ENCODE measurements at regions not wholly inside any gene's neighbourhood (a gene's known extent, or its start where the extent isn't known, plus 50 kb on each side); places are given as distances from the start of the nearest gene placed in this dataset.
"Not testable (repeated sequence)": the region's sequence is repeated elsewhere in the genome, so short reads cannot be mapped to it uniquely, and the experiment has no call there.

DNA sequence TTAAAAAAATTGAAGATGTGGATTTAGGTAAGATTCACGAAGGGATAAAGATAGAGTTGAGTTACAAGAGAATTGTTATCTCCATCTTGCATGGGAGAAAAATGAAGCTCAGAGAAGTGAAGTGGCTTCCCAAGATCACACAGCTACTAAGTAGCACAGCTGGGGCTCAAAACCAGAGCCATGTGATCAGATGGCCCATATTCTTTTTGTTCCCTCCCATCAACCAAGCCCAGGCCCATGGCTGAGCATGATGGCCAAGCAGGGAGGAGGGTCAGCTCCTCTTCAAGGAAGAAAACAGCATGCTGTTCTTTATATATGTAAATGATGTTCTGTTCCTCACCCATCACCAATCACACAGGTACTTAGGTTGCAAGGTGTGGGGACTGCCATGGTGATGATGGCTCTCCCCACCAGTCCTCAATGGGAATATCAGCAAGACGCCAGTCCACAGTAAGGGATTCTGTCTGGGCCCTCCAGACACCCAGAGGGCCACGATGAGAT is 56.5 kb upstream of the RABL2A start:
- not testable (repeated sequence) for H3K9me3 ChIP-seq (ENCODE audit: control insufficient read depth, insufficient read depth, low read depth, low read length); H2AFZ ChIP-seq (ENCODE audit: low read length); H3K36me3 ChIP-seq (ENCODE audit: control insufficient read depth, insufficient read depth, low read length); DNase-seq (ENCODE audit: low read depth in 2 of 2); H3K27ac ChIP-seq (ENCODE audit: insufficient read depth, low read length); H3K27me3 ChIP-seq (ENCODE audit: control insufficient read depth, insufficient read depth, low read length); H4K20me1 ChIP-seq (ENCODE audit: control insufficient read depth, extremely low read depth, insufficient read depth, low read length); H3K4me3 ChIP-seq (replicated peaks in 1 of 4; ENCODE audit: control extremely low read depth in 1 of 4, insufficient read depth in 1 of 4, low read depth in 3 of 4, low read length in 4 of 4); H3K4me2 ChIP-seq (ENCODE audit: extremely low read depth, insufficient read depth, low read length); H3K4me1 ChIP-seq (ENCODE audit: control insufficient read depth, extremely low read depth, insufficient read depth, low read length); H3K79me2 ChIP-seq (ENCODE audit: control insufficient read depth, insufficient read depth, low read length); H3K9ac ChIP-seq (ENCODE audit: insufficient read depth, low read length)

DNA sequence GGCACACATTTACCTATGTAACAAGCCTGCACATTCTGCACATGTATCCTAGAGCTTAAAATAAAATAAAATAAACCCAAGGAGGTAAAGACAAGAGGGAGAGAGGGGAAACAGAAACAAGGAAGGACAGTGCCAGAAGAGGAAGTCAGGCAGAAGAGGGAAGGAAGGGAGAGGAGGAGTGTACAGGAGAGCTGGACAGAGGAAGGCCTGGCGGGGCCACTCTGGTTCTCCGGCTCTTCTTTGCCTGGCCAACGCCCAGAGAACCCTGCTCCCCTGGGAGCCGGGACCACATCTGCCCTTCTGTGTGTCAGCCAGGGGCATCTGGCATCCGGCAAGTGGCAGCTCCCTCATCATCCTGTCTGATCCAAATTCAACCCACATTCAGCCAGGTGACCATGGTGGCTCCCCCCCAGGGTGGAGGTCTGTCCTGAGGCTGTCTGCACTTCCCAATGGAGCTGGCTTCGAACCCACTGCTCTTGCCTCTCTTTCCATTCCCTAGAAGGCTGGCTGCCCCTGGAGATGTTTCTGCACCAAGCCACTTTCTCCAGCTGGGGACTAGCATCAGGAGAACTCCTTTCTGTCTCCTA is 55.5 kb upstream of the RABL2A start:
- not testable (repeated sequence) for H3K4me1 ChIP-seq (ENCODE audit: control insufficient read depth, extremely low read depth, insufficient read depth, low read length); DNase-seq (ENCODE audit: low read depth in 2 of 2); H3K4me2 ChIP-seq (ENCODE audit: extremely low read depth, insufficient read depth, low read length); H2AFZ ChIP-seq (ENCODE audit: low read length); H3K36me3 ChIP-seq (ENCODE audit: control insufficient read depth, insufficient read depth, low read length); H3K79me2 ChIP-seq (ENCODE audit: control insufficient read depth, insufficient read depth, low read length); H3K9me3 ChIP-seq (ENCODE audit: control insufficient read depth, insufficient read depth, low read depth, low read length); H3K4me3 ChIP-seq (replicated peaks in 1 of 4; ENCODE audit: control extremely low read depth in 1 of 4, insufficient read depth in 1 of 4, low read depth in 3 of 4, low read length in 4 of 4); H3K27ac ChIP-seq (ENCODE audit: insufficient read depth, low read length); H4K20me1 ChIP-seq (ENCODE audit: control insufficient read depth, extremely low read depth, insufficient read depth, low read length); H3K27me3 ChIP-seq (ENCODE audit: control insufficient read depth, insufficient read depth, low read length); H3K9ac ChIP-seq (ENCODE audit: insufficient read depth, low read length)

DNA sequence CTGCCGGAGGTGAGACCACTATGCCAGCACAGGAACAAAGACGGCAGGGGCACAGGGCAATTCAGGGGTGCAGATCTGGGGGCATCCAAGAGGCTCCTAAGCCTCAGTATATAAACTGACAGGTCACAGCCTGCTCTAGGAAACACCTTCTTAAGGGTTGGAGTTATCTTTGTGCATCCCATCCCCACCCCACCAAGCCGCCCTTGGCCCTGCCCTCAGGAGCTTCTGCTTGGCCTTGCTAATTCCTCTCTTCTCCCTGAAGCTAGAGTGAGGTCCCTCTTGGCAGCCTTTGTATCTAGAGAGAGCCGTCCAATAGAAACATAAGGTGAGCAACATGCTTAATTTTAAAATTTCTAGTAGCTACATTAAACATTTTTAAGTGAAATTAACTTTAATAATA is 51.3 kb upstream of the RABL2A start:
- DNase-seq (ENCODE audit: low read depth in 2 of 2); H3K27me3 ChIP-seq (ENCODE audit: control insufficient read depth, insufficient read depth, low read length); H3K4me2 ChIP-seq (ENCODE audit: extremely low read depth, insufficient read depth, low read length); H3K4me1 ChIP-seq (ENCODE audit: control insufficient read depth, extremely low read depth, insufficient read depth, low read length); H3K9ac ChIP-seq (ENCODE audit: insufficient read depth, low read length); H3K9me3 ChIP-seq (ENCODE audit: control insufficient read depth, insufficient read depth, low read depth, low read length); H2AFZ ChIP-seq (ENCODE audit: low read length); H3K79me2 ChIP-seq (ENCODE audit: control insufficient read depth, insufficient read depth, low read length); H3K27ac ChIP-seq (ENCODE audit: insufficient read depth, low read length); H4K20me1 ChIP-seq (ENCODE audit: control insufficient read depth, extremely low read depth, insufficient read depth, low read length); H3K36me3 ChIP-seq (ENCODE audit: control insufficient read depth, insufficient read depth, low read length); H3K4me3 ChIP-seq (replicated peaks in 1 of 4; ENCODE audit: control extremely low read depth in 1 of 4, insufficient read depth in 1 of 4, low read depth in 3 of 4, low read length in 4 of 4): not testable (repeated sequence)

DNA sequence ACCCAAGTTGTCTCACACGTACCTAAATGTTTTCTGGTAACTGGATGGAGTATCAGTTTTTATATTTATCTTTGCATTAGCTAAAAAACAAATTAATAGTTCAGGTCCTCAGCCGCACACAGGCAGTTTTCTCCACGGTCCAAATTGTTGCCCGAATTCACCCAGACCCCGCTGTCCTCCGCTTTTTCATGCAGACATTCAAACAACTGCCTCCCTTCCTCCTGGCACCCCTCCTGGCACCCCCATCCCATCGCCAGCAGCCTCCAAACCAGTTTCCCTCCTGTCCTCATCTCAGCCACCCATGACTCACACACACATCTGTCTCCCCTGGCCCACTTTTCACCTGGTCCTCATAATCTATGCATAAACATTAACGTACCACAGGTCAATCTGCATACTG is 50.7 kb upstream of the RABL2A start:
- H3K36me3 ChIP-seq (ENCODE audit: control insufficient read depth, insufficient read depth, low read length); DNase-seq (ENCODE audit: low read depth in 2 of 2); H3K4me2 ChIP-seq (ENCODE audit: extremely low read depth, insufficient read depth, low read length); H3K4me1 ChIP-seq (ENCODE audit: control insufficient read depth, extremely low read depth, insufficient read depth, low read length); H3K4me3 ChIP-seq (replicated peaks in 1 of 4; ENCODE audit: control extremely low read depth in 1 of 4, insufficient read depth in 1 of 4, low read depth in 3 of 4, low read length in 4 of 4); H3K27me3 ChIP-seq (ENCODE audit: control insufficient read depth, insufficient read depth, low read length); H2AFZ ChIP-seq (ENCODE audit: low read length); H3K27ac ChIP-seq (ENCODE audit: insufficient read depth, low read length); H3K79me2 ChIP-seq (ENCODE audit: control insufficient read depth, insufficient read depth, low read length); H3K9me3 ChIP-seq (ENCODE audit: control insufficient read depth, insufficient read depth, low read depth, low read length); H4K20me1 ChIP-seq (ENCODE audit: control insufficient read depth, extremely low read depth, insufficient read depth, low read length); H3K9ac ChIP-seq (ENCODE audit: insufficient read depth, low read length): not testable (repeated sequence)

All from fibroblast of lung (primary cell).